Liver (tissue), 3 donors: ENCODE measurements at regions not wholly inside any gene's neighbourhood (a gene's known extent, or its start where the extent isn't known, plus 50 kb on each side); places are given as distances from the start of the nearest gene placed in this dataset.

Experiments used
- FOXA1 ChIP-seq: IDR thresholded peaks from 2 replicates; pipeline ENCODE4 v1.6.1; 2016; ENCODE audit warnings: antibody characterized with exemption
- GABPA ChIP-seq, 2 donors: IDR thresholded peaks in 1 of 2; conservative IDR thresholded peaks in 1 of 2; 2 replicates each; pipeline ENCODE4 v1.6.1; 2016; ENCODE audit warnings: antibody characterized with exemption in 2 of 2, mild to moderate bottlenecking in 1 of 2, moderate library complexity in 1 of 2
- NR2F2 ChIP-seq: IDR thresholded peaks from 2 replicates; pipeline ENCODE4 v1.6.1; 2016; ENCODE audit warnings: antibody characterized with exemption
- TAF1 ChIP-seq: conservative IDR thresholded peaks from 2 replicates; pipeline ENCODE4 v1.6.1; 2016; ENCODE audit warnings: antibody characterized with exemption, mild to moderate bottlenecking
- TF ChIP-seq, protein P1 (sequence below): fragments of 150-350 bp; IDR thresholded peaks from 2 replicates; pipeline ENCODE4 v1.5.1; 2017; ENCODE audit warnings: improper control_type of control experiment, low read depth, low read length; ENCODE audit not compliant: missing input control
- TF ChIP-seq, protein P2 (sequence below): IDR thresholded peaks from 2 replicates; pipeline ENCODE4 v1.6.1; 2016; ENCODE audit warnings: antibody characterized with exemption
- donor health status: healthy.
- donor health status: healthy.

DNA sequence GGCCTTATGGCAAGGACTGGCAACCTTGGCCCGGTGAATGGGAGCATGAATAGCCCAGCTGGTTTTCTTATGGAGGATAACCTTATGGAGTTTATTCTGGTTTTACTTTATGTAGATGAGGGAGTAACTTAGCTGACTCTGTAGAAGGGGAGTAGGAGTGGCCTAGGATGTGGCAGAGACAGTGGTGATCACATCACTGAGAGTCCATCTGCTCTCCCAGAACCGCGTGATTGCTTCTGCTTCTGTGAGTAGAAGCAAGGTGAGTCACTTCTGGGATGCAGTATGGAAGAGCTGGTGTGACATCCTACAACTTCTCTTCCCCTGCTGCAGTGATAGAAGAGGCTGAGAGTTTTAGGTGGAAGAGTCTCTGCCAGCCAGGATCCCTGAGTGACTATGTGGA lies 129.2 kb downstream of the RPS24 start:
- TF ChIP-seq, protein P1, sequence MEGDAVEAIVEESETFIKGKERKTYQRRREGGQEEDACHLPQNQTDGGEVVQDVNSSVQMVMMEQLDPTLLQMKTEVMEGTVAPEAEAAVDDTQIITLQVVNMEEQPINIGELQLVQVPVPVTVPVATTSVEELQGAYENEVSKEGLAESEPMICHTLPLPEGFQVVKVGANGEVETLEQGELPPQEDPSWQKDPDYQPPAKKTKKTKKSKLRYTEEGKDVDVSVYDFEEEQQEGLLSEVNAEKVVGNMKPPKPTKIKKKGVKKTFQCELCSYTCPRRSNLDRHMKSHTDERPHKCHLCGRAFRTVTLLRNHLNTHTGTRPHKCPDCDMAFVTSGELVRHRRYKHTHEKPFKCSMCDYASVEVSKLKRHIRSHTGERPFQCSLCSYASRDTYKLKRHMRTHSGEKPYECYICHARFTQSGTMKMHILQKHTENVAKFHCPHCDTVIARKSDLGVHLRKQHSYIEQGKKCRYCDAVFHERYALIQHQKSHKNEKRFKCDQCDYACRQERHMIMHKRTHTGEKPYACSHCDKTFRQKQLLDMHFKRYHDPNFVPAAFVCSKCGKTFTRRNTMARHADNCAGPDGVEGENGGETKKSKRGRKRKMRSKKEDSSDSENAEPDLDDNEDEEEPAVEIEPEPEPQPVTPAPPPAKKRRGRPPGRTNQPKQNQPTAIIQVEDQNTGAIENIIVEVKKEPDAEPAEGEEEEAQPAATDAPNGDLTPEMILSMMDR = no peak
- TF ChIP-seq FOXA1 (no peak), NR2F2 (no peak), TAF1 (no peak), GABPA (IDR thresholded peaks at IDR 0.05 in 1 of 2, conservative IDR thresholded peaks at IDR 0.05 in 1 of 2) (no peak)
- TF ChIP-seq, protein P2, sequence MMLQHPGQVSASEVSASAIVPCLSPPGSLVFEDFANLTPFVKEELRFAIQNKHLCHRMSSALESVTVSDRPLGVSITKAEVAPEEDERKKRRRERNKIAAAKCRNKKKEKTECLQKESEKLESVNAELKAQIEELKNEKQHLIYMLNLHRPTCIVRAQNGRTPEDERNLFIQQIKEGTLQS = no peak
